CD4-positive, alpha-beta T cell (primary cell): ENCODE measurements at regions not wholly inside any gene's neighbourhood (a gene's known extent, or its start where the extent isn't known, plus 50 kb on each side); places are given as distances from the start of the nearest gene placed in this dataset.
A peak's percentile ranks its signal among the peaks of the same experiment; 100 is the strongest.

Source experiments
- ATAC-seq: fragments of 200-7000 bp; cut with Tn5 transposase; one replicate; pipeline ENCODE4 v1.10.0; 2022; ENCODE audit warnings: mild to moderate bottlenecking; ENCODE audit not compliant: poor library complexity
- CTCF ChIA-PET: fragments of 350-600 bp; sonication (Branson Sonifier 250); formaldehyde crosslinking; loops from one replicate; lab custom pipeline; 2021; ENCODE audit warnings: antibody characterized with exemption, inconsistent platforms; lab: Charles Lee
- POLR2A ChIA-PET: fragments of 350-600 bp; sonication (Branson Sonifier 250); formaldehyde crosslinking; loops from one replicate; lab custom pipeline; 2021; ENCODE audit warnings: antibody characterized with exemption, inconsistent platforms; lab: Charles Lee
- DNase-seq, 14 experiments: peaks; one replicate each; pipeline ENCODE4 v3.0.0-alpha.2; 2013 to 2020; ENCODE audit warnings: mixed read lengths in 2 of 14
- H3K27ac ChIP-seq, 2 donors: one replicate each; pipeline versions ENCODE4 v1.5.1 to v1.7.0; 2013; ENCODE audit warnings: low read length in 2 of 2, low read depth in 1 of 2, mild to moderate bottlenecking in 1 of 2
- H3K27me3 ChIP-seq, 2 experiments: 1 replicate in 1 of 2; 2 replicates in 1 of 2; pipeline versions ENCODE4 v1.6.1 to v1.7.0; 2013; ENCODE audit warnings: low read length in 2 of 2, control low read depth in 1 of 2, mild to moderate bottlenecking in 1 of 2, moderate library complexity in 1 of 2; ENCODE audit not compliant: insufficient read depth in 2 of 2, control insufficient read depth in 1 of 2
- H3K36me3 ChIP-seq: one replicate; pipeline ENCODE4 v1.6.1; 2013; ENCODE audit warnings: low read length, control low read depth; ENCODE audit not compliant: insufficient read depth
- H3K4me1 ChIP-seq: one replicate; pipeline ENCODE4 v1.6.1; 2013; ENCODE audit warnings: low read length, control low read depth; ENCODE audit not compliant: insufficient read depth
- H3K4me3 ChIP-seq: one replicate; pipeline ENCODE4 v1.5.1; 2013; ENCODE audit warnings: mild to moderate bottlenecking, low read length, moderate library complexity
- H3K9me3 ChIP-seq, 2 experiments: 1 replicate in 1 of 2; 2 replicates in 1 of 2; pipeline versions ENCODE4 v1.6.1 to v1.7.0; 2013; ENCODE audit warnings: low read length in 2 of 2, mild to moderate bottlenecking in 2 of 2, control low read depth in 1 of 2, moderate library complexity in 1 of 2; ENCODE audit not compliant: control insufficient read depth in 1 of 2, insufficient read depth in 1 of 2
- H3K27ac Mint-ChIP-seq: one replicate; pipeline ENCODE4 v1.8.0; 2020; ENCODE audit warnings: mixed read lengths
- H3K27me3 Mint-ChIP-seq: one replicate; pipeline ENCODE4 v1.8.0; 2021; ENCODE audit warnings: mixed read lengths
- H3K36me3 Mint-ChIP-seq: one replicate; pipeline ENCODE4 v1.8.0; 2021; ENCODE audit warnings: low read depth, mixed read lengths
- H3K4me1 Mint-ChIP-seq: one replicate; pipeline ENCODE4 v1.8.0; 2021; ENCODE audit warnings: low read depth, mixed read lengths
- H3K4me3 Mint-ChIP-seq: one replicate; pipeline ENCODE4 v1.8.0; 2020; ENCODE audit warnings: mild to moderate bottlenecking, mixed read lengths
- H3K9me3 Mint-ChIP-seq: one replicate; pipeline ENCODE4 v1.8.0; 2020; ENCODE audit warnings: mixed read lengths
- intact Hi-C, 2 experiments: fragments of 100-400 bp; cut with DNase I in 1 of 2; cut with micrococcal nuclease in 1 of 2; formaldehyde crosslinking; loops; one replicate each; pipeline versions ENCODE4 v1.15.1 to v1.9.0; 2023 to 2025; cut with DNase I, micrococcal nuclease
- TF ChIP-seq, protein P1 (sequence below): fragments of 200-600 bp; IDR thresholded peaks from one replicate; pipeline ENCODE4 v1.8.0; 2022; ENCODE audit warnings: antibody characterized with exemption, mild to moderate bottlenecking

DNA sequence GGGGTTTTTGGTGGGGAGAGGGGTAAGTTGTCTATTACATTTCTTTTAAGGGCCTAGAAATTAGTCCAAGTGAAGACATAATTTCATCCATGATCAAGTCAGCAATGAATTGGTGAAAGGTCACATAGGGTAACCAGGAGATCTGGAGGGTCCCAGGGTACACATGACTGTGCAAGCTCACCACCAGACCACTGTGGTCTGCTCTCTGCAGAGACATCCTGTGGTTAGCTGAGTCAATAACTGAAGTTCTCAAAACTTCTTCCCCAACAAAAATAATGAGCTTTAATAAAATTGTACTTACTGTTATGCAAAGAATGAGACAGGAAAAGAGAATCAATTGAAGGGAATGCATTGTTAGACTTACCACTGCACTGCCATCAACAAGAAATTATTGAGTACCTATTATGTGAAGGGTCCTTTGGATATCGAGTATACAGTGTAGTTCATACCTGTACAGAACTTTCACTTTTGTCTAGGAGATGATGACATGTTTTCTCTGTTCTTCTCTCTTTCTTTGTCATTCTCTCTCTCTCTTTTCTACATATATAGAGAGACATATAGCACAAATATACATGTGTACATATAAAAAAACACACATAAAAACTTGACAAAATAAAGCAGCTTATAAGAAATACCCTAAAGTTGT is 209.8 kb downstream of the GJA1 start:
- TF ChIP-seq, protein P1, sequence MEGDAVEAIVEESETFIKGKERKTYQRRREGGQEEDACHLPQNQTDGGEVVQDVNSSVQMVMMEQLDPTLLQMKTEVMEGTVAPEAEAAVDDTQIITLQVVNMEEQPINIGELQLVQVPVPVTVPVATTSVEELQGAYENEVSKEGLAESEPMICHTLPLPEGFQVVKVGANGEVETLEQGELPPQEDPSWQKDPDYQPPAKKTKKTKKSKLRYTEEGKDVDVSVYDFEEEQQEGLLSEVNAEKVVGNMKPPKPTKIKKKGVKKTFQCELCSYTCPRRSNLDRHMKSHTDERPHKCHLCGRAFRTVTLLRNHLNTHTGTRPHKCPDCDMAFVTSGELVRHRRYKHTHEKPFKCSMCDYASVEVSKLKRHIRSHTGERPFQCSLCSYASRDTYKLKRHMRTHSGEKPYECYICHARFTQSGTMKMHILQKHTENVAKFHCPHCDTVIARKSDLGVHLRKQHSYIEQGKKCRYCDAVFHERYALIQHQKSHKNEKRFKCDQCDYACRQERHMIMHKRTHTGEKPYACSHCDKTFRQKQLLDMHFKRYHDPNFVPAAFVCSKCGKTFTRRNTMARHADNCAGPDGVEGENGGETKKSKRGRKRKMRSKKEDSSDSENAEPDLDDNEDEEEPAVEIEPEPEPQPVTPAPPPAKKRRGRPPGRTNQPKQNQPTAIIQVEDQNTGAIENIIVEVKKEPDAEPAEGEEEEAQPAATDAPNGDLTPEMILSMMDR = no peak
- POLR2A ChIA-PET = no interaction called here
- ATAC-seq = no peak
- Histone ChIP-seq H3K27me3 (no peaks in the 10 kb centered on the region), H3K9me3 (peaks cover 0 to 4% of the 10 kb centered on the region in 2 experiments), H3K36me3 (no peaks in the 10 kb centered on the region), H3K27ac (no peak overlapping the region), H3K4me1 (no peaks in the 10 kb centered on the region), H3K4me3 (no peak overlapping the region)
- Mint-ChIP-seq H3K4me1 (peaks cover 25% of the 10 kb centered on the region), H3K27ac (no peak overlapping the region), H3K27me3 (no peaks in the 10 kb centered on the region), H3K9me3 (no peaks in the 10 kb centered on the region), H3K36me3 (no peaks in the 10 kb centered on the region), H3K4me3 (no peak overlapping the region)
- DNase-seq = no peak
- intact Hi-C loops = no loop called here
- CTCF ChIA-PET = no interaction called here

GRCh38 chr6:121647905-121648304 is 212.5 kb downstream of the GJA1 start:
- Histone ChIP-seq H3K27ac (no peak overlapping the region), H3K4me1 (no peaks in the 10 kb centered on the region), H3K36me3 (no peaks in the 10 kb centered on the region), H3K9me3 (peaks cover 0 to 4% of the 10 kb centered on the region in 2 experiments), H3K4me3 (no peak overlapping the region), H3K27me3 (no peaks in the 10 kb centered on the region)
- ChIA-PET POLR2A (no interaction called here), CTCF (no interaction called here)
- H3K4me3 Mint-ChIP-seq = no peak overlapping the region
- H3K27me3 Mint-ChIP-seq = no peaks in the 10 kb centered on the region
- no peak overlapping the region for H3K27ac Mint-ChIP-seq
- no peaks in the 10 kb centered on the region for H3K9me3 Mint-ChIP-seq
- no peak for DNase-seq
- ATAC-seq = no peak
- peaks cover 47% of the 10 kb centered on the region for H3K4me1 Mint-ChIP-seq
- intact Hi-C loops = no loop called here
- TF ChIP-seq, protein P1 = no peak
- H3K36me3 Mint-ChIP-seq = no peaks in the 10 kb centered on the region

DNA sequence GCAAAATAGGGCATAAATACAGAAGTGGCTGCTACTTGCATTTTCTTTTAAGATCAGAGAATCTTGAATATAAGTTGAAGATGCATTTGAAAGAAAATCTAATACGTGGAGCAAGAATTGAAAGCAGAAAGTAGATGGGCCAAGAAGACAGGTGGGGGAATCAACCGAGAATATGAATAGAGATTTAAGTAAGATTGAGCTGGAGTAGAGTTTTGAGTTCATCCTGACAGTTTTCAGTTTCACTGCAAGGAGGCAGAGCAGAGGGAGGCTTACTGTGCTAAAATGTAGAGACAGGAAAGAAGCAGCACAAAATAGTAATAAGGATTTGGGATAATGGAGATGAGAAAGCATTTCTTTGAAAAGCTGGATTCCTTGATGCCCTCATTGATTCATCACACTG is 214.5 kb downstream of the GJA1 start:
- H3K4me1 Mint-ChIP-seq = peaks cover 53% of the 10 kb centered on the region
- Histone ChIP-seq H3K27me3 (no peaks in the 10 kb centered on the region), H3K4me1 (no peaks in the 10 kb centered on the region), H3K27ac (no peak overlapping the region), H3K9me3 (peaks cover 0 to 4% of the 10 kb centered on the region in 2 experiments), H3K4me3 (no peak overlapping the region), H3K36me3 (no peaks in the 10 kb centered on the region)
- TF ChIP-seq, protein P1 = no peak
- DNase-seq (no peak), ATAC-seq (no peak)
- no peaks in the 10 kb centered on the region for H3K9me3 Mint-ChIP-seq
- intact Hi-C loops = no loop called here
- ChIA-PET POLR2A (no interaction called here), CTCF (no interaction called here)
- no peaks in the 10 kb centered on the region for H3K27me3 Mint-ChIP-seq
- no peaks in the 10 kb centered on the region for H3K36me3 Mint-ChIP-seq
- H3K27ac Mint-ChIP-seq = peak overlapping the region; percentile 25
- H3K4me3 Mint-ChIP-seq = no peak overlapping the region
